ENCODE measurements at regions not wholly inside any gene's neighbourhood (a gene's known extent, or its start where the extent isn't known, plus 50 kb on each side); places are given as distances from the start of the nearest gene placed in this dataset.

GRCh38 chr14:36441283-36441682 is 78.7 kb downstream of the NKX2-1 start:
- Histone ChIP-seq H3K23me2 (ENCODE audit: insufficient read length, low read depth, low read length, poor library complexity, severe bottlenecking) (no peaks in the 10 kb centered on the region), H4K91ac (ENCODE audit: insufficient read length, low read depth, low read length) (no peak overlapping the region), H3T11ph (ENCODE audit: low read length) (no peak overlapping the region), H4K20me1 (ENCODE audit: control insufficient read depth, insufficient read depth, insufficient read length) (no peaks in the 10 kb centered on the region), H2BK20ac (ENCODE audit: low read depth, low read length, poor library complexity, severe bottlenecking) (no peak overlapping the region), H3K18ac (ENCODE audit: insufficient read length, low read depth, low read length) (no peak overlapping the region), H2AFZ (ENCODE audit: low read length) (no peak overlapping the region), H2BK15ac (ENCODE audit: low read depth, low read length) (no peak overlapping the region), H3K14ac (ENCODE audit: insufficient read depth, low read length) (no peak overlapping the region), H2BK120ac (ENCODE audit: low read depth, low read length, poor library complexity, severe bottlenecking) (no peak overlapping the region), H3K79me2 (ENCODE audit: insufficient read depth, low read length) (no peaks in the 10 kb centered on the region), H2BK12ac (ENCODE audit: insufficient read length, low read depth, low read length) (no peak overlapping the region), H2AK5ac (ENCODE audit: insufficient read length, low read length) (no peak overlapping the region), H3K27me3 (ENCODE audit: insufficient read depth, low read length) (no peaks in the 10 kb centered on the region), H3K27ac (ENCODE audit: insufficient read length, low read depth, low read length) (no peak overlapping the region), H3K4me1 (ENCODE audit: insufficient read depth, low read length) (peaks cover 10% of the 10 kb centered on the region; the same call in 1 of the 2 replicates), H3K4me2 (ENCODE audit: insufficient read depth, insufficient read length, low read length) (no peak overlapping the region), H2BK5ac (ENCODE audit: insufficient read length, low read length) (no peak overlapping the region), H3K23ac (ENCODE audit: insufficient read length, low read depth, low read length) (no peak overlapping the region), H4K5ac (ENCODE audit: insufficient read length, low read depth, low read length) (no peak overlapping the region), H3K4ac (ENCODE audit: low read depth, low read length) (no peak overlapping the region), H3K79me1 (ENCODE audit: insufficient read depth, low read depth, low read length, poor library complexity, severe bottlenecking) (no peaks in the 10 kb centered on the region), H3K9ac (ENCODE audit: extremely low read depth, insufficient read length, low read length) (no peak overlapping the region), H4K8ac (replicated peaks; ENCODE audit: insufficient read length, low read depth, low read length) (no peak overlapping the region), H3K9me3 (ENCODE audit: control insufficient read depth, low read depth, low read length) (no peaks in the 10 kb centered on the region), H3K56ac (ENCODE audit: insufficient read length, low read depth, low read length) (no peak overlapping the region)
- Mint-ChIP-seq H3K27me3 (ENCODE audit: low read depth) (peaks cover 92% of the 10 kb centered on the region), H3K27ac (no peak overlapping the region), H3K4me1 (peaks cover 28 to 42% of the 10 kb centered on the region in 2 experiments), H3K36me3 (ENCODE audit: insufficient read depth in 1 of 3, low read depth in 3 of 3) (no peaks in the 10 kb centered on the region; a peak in 1 of 7 replicates), H3K9me3 (no peaks in the 10 kb centered on the region; a peak in 1 of 5 replicates), H3K4me3 (no peak overlapping the region)
- no peak for DNase-seq
- TF ChIP-seq CTCF (conservative IDR thresholded peaks at IDR 0.05): no peak
